Chondrocyte (in vitro differentiated cells): ENCODE measurements at regions not wholly inside any gene's neighbourhood (a gene's known extent, or its start where the extent isn't known, plus 50 kb on each side); places are given as distances from the start of the nearest gene placed in this dataset.

Experiments used
- DNase-seq: peaks from one replicate; pipeline ENCODE4 v3.0.0; 2021; ENCODE audit warnings: mixed read lengths, low spot score
- H3K27ac Mint-ChIP-seq: one replicate; pipeline ENCODE4 v1.8.0; 2021; ENCODE audit warnings: mild to moderate bottlenecking, moderate library complexity, mixed read lengths; ENCODE audit not compliant: unreplicated experiment
- H3K27me3 Mint-ChIP-seq: 2 replicates; pipeline ENCODE4 v1.8.0; 2021; ENCODE audit warnings: low read depth, mixed read lengths
- H3K36me3 Mint-ChIP-seq: 2 replicates; pipeline ENCODE4 v1.8.0; 2021; ENCODE audit warnings: low read depth, mixed read lengths
- H3K4me1 Mint-ChIP-seq: 2 replicates; pipeline ENCODE4 v1.8.0; 2021; ENCODE audit warnings: low read depth, mild to moderate bottlenecking, mixed read lengths
- H3K4me3 Mint-ChIP-seq: one replicate; pipeline ENCODE4 v1.8.0; 2021; ENCODE audit warnings: mild to moderate bottlenecking, moderate library complexity, mixed read lengths; ENCODE audit not compliant: unreplicated experiment
- H3K9me3 Mint-ChIP-seq: 2 replicates; pipeline ENCODE4 v1.8.0; 2021; ENCODE audit warnings: low read depth, mixed read lengths
- TF ChIP-seq, protein P1 (sequence below): fragments of 200-600 bp; sonication (generic); IDR thresholded peaks from 2 replicates; pipeline ENCODE4 v1.5.0; 2021; ENCODE audit warnings: antibody characterized with exemption, mild to moderate bottlenecking, moderate library complexity

DNA sequence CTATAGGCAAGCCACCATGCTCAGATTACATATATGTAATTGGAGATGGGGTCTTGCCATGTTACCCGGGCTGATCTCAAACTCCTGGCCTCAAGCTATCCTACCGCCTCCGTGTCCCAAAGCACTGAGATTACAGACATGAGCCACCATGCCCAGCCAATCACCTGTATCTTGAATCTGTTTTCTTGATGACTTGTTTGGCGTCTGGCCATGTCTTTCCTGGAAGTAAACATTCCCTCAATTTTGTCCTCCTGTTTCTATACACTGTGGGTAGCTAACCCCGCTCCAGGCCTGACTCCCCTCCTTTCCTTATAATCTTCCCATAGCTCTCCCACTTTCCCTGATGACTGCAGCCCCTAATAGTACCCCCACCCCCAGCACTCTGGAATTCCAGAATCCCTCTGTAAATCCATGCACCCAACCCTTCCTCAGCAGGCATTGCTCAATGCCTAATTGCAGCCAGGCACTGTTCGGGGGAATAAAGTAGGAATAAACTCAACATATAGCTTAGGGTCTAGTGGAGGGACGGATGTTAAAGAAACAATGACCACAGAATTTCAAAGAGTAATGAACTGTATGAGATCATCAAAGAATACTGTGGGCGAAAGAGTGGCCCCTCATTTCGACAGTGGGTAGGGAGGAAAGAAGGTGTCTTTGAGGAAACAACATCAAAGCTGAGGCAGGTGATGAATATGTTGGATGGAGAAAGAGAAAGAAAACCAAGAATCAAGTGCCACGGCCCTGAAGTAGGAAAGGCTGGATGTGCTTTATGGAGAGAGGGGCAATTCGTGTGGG is 161.5 kb downstream of the ADSS2 start:
- TF ChIP-seq, protein P1, sequence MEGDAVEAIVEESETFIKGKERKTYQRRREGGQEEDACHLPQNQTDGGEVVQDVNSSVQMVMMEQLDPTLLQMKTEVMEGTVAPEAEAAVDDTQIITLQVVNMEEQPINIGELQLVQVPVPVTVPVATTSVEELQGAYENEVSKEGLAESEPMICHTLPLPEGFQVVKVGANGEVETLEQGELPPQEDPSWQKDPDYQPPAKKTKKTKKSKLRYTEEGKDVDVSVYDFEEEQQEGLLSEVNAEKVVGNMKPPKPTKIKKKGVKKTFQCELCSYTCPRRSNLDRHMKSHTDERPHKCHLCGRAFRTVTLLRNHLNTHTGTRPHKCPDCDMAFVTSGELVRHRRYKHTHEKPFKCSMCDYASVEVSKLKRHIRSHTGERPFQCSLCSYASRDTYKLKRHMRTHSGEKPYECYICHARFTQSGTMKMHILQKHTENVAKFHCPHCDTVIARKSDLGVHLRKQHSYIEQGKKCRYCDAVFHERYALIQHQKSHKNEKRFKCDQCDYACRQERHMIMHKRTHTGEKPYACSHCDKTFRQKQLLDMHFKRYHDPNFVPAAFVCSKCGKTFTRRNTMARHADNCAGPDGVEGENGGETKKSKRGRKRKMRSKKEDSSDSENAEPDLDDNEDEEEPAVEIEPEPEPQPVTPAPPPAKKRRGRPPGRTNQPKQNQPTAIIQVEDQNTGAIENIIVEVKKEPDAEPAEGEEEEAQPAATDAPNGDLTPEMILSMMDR, result no peak
- Mint-ChIP-seq H3K4me3 (no peak overlapping the region), H3K27me3 (no peaks in the 10 kb centered on the region), H3K9me3 (peaks cover 9% of the 10 kb centered on the region), H3K4me1 (no peaks in the 10 kb centered on the region), H3K36me3 (no peaks in the 10 kb centered on the region), H3K27ac (no peak overlapping the region)
- peak; percentile 6 for DNase-seq

DNA sequence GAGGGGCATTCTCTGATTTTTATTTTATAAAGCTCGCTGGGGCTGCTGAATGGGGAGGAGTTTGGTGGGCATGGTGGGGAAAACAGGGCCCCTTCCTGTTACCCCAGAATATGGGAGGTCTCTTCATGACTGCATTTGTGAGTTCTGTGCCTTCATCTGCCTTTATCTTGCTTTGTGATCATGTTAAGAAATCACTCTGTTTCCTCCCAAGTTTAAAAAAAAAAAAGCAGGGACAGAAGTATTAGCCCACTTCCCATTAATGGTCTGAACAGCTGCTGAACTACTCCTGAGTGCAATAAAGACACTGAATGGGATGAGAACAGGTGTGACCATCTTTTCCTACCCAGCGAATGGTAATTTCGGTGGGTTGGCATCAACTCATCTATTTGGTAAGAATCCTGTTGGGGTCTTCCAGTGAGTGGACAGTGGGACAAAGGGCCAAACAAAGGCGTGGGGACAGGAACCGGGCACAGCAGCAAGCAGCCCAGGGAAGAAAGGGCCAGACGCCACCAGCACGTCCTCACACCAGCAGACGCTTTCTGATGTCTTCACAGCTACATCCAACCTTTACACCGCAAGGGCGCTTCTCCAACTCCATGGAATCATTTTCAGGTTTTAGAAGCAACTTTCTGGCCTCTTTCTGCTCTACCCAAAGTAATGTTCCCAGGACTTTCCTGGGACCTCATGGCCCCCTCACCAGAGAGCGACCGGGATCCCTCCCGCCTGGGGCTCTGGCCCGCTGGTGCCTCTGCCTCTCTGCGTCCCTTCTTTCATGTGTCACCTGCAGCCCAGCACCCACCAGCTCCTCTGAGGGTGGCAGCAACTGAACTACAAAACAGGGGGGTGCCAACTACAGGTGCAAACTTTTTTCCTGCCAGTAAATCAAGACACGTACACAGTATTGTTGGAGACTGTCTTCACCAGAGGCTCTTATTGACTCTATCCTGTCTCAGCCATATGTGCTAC is 160.2 kb downstream of the ADSS2 start:
- no peaks in the 10 kb centered on the region for H3K36me3 Mint-ChIP-seq
- H3K4me1 Mint-ChIP-seq, result no peaks in the 10 kb centered on the region

DNA sequence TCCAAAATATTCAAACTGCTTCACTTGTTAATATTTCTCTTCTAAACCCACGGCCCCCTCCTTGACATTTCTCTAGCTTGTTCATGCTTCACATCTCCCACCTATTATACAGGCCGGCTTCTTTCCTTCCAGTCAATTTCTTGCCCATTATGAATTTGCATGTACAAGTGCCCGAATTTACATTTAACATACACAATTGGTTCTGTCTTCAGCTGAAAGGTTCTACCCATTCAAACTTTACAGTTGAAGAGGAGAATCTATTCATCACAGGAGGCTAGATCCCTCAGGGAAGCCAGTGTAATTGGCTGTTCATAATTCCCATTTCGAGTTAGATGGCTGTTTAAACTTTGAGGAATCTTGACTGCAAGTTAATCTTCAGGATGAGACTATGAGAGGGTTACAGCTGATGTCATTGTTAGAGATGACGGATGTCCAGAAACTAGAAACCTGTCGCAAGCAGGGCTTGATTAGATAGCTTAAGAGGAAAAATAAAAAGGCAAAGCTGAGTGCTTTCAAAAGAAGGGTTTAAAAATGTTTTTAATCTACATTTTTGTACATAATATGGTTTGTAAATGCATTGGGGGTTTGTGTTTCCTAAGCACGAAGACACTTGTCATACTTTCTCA is 157.0 kb downstream of the ADSS2 start:
- no peak overlapping the region for H3K27ac Mint-ChIP-seq
- H3K9me3 Mint-ChIP-seq, result no peaks in the 10 kb centered on the region
- H3K4me3 Mint-ChIP-seq, result no peak overlapping the region
- no peak for DNase-seq
- peaks cover 6% of the 10 kb centered on the region for H3K4me1 Mint-ChIP-seq
- H3K36me3 Mint-ChIP-seq, result no peaks in the 10 kb centered on the region
- H3K27me3 Mint-ChIP-seq, result no peaks in the 10 kb centered on the region
- TF ChIP-seq, protein P1, result no peak

More for the DNA sequence above, 160.2 kb downstream of the ADSS2 start:
- Mint-ChIP-seq H3K27ac (no peak overlapping the region), H3K4me3 (no peak overlapping the region), H3K9me3 (peaks cover 6% of the 10 kb centered on the region), H3K27me3 (no peaks in the 10 kb centered on the region)
- TF ChIP-seq, protein P1, result no peak
- DNase-seq, result peak; percentile 60

DNA sequence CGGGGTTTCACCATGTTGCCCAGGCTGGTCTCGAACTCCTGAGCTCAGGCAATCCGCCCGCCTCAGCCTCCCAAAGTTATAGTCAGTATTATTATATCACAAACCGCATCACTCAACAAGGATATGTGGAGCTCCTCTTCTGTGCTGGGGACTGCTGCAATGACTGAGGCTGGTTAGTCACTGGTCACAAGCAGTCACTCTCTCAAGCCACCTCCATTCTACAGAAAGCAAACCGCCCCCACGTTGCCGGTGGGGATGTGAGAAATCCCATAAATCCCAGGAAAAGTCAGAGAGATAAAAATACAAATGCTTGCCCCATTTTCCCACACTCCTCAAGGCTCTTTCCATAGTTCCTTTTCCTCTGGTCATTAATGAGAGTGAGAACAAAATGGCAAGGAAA is 155.7 kb downstream of the ADSS2 start:
- Mint-ChIP-seq H3K36me3 (no peaks in the 10 kb centered on the region), H3K27ac (no peak overlapping the region), H3K4me1 (peaks cover 6% of the 10 kb centered on the region), H3K27me3 (no peaks in the 10 kb centered on the region), H3K4me3 (no peak overlapping the region), H3K9me3 (no peaks in the 10 kb centered on the region)
- TF ChIP-seq, protein P1, result no peak
- DNase-seq, result peak; percentile 18

DNA sequence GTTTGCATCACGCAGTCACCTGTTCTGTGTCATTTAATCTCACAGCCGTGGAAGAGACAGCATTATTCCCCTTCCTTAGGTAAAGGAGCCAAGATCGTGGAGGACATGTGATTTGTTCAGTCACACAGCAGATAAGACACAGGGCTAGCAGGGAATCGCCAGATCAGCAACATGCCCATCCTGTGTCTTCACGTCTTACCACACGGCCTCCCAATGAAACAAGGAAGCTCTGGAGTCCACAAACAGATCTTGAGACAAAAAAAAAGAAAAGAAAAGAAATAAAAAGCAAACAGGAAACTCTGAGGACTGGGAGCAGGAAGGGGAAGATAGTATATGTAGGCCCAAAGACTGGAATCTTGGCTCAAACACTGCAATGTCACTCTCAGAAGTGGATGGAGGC is 155.3 kb downstream of the ADSS2 start:
- Mint-ChIP-seq H3K4me1 (peaks cover 6% of the 10 kb centered on the region), H3K27ac (no peak overlapping the region), H3K4me3 (no peak overlapping the region), H3K36me3 (no peaks in the 10 kb centered on the region), H3K27me3 (no peaks in the 10 kb centered on the region), H3K9me3 (no peaks in the 10 kb centered on the region)
- DNase-seq, result peak; percentile 28
- TF ChIP-seq, protein P1, result no peak
